ENCODE measurements at regions not wholly inside any gene's neighbourhood (a gene's known extent, or its start where the extent isn't known, plus 50 kb on each side); places are given as distances from the start of the nearest gene placed in this dataset.

GRCh38 chr6:25038300-25038699 lies 102.5 kb upstream of the RIPOR2 start:
- no peak for DNase-seq (ENCODE audit: low spot score)

- no peak for DNase-seq (ENCODE audit: low spot score)
Observed at GRCh38 chr6:25038999-25039398, 103.2 kb upstream of the RIPOR2 start.

- DNase-seq (ENCODE audit: low spot score): no peak
Observed at GRCh38 chr6:25041485-25042035, 105.8 kb upstream of the RIPOR2 start.

GRCh38 chr6:25042036-25042521 lies 106.3 kb upstream of the RIPOR2 start:
- DNase-seq (ENCODE audit: low spot score): no peak

- no peak for DNase-seq (ENCODE audit: low spot score)
Observed at GRCh38 chr6:25042536-25042935, 106.8 kb upstream of the RIPOR2 start.

GRCh38 chr6:25042984-25043725 lies 107.4 kb upstream of the RIPOR2 start:
- DNase-seq (ENCODE audit: low spot score): no peak

- no peak for DNase-seq (ENCODE audit: low spot score)
Observed at GRCh38 chr6:25043892-25044291, 108.1 kb upstream of the RIPOR2 start.

GRCh38 chr6:25046942-25047341 lies 111.2 kb upstream of the RIPOR2 start:
- no peak for DNase-seq (ENCODE audit: low spot score)

- peak; percentile 38 for DNase-seq (ENCODE audit: low spot score)
Observed at GRCh38 chr6:25050356-25050755, 114.6 kb upstream of the RIPOR2 start.

GRCh38 chr6:25051083-25051482 lies 115.3 kb upstream of the RIPOR2 start:
- DNase-seq (ENCODE audit: low spot score): no peak

- DNase-seq (ENCODE audit: low spot score): no peak
Observed at GRCh38 chr6:25052181-25052580, 116.4 kb upstream of the RIPOR2 start.

- DNase-seq (ENCODE audit: low spot score): peak; percentile 37
Observed at GRCh38 chr6:25053875-25054371, 118.2 kb upstream of the RIPOR2 start.

GRCh38 chr6:25054469-25054868 lies 118.7 kb upstream of the RIPOR2 start:
- DNase-seq (ENCODE audit: low spot score): peak; percentile 58

GRCh38 chr6:25056130-25056529 lies 120.4 kb upstream of the RIPOR2 start:
- DNase-seq (ENCODE audit: low spot score): no peak

GRCh38 chr6:25057111-25057905 lies 121.5 kb upstream of the RIPOR2 start:
- no peak for DNase-seq (ENCODE audit: low spot score)

- DNase-seq (ENCODE audit: low spot score): no peak
Observed at GRCh38 chr6:25058441-25058840, 122.7 kb upstream of the RIPOR2 start.

- no peak for DNase-seq (ENCODE audit: low spot score)
Observed at GRCh38 chr6:25058941-25059340, 123.2 kb upstream of the RIPOR2 start.

- DNase-seq (ENCODE audit: low spot score): no peak
Observed at GRCh38 chr6:25060522-25060921, 124.8 kb upstream of the RIPOR2 start.

- no peak for DNase-seq (ENCODE audit: low spot score)
Observed at GRCh38 chr6:25061289-25061936, 125.7 kb upstream of the RIPOR2 start.

GRCh38 chr6:25062070-25062811 lies 126.5 kb upstream of the RIPOR2 start:
- DNase-seq (ENCODE audit: low spot score): no peak

- DNase-seq (ENCODE audit: low spot score): no peak
Observed at GRCh38 chr6:25064006-25064405, 128.2 kb upstream of the RIPOR2 start.

- DNase-seq (ENCODE audit: low spot score): no peak
Observed at GRCh38 chr6:25065666-25066065, 129.9 kb upstream of the RIPOR2 start.

All from AG08396 (cell line).